ENCODE measurements at regions not wholly inside any gene's neighbourhood (a gene's known extent, or its start where the extent isn't known, plus 50 kb on each side); places are given as distances from the start of the nearest gene placed in this dataset.

GRCh38 chr10:88038268-88038667 is 174.8 kb downstream of the PTEN start:
- Histone ChIP-seq H3K9me3 (ENCODE audit: control extremely low read depth in 1 of 3, control insufficient read depth in 2 of 3, insufficient read depth in 1 of 3, low read length in 2 of 3) (peaks cover 0 to 4% (median 0%) of the 10 kb centered on the region in 3 donors), H3K4me2 (replicated peaks; ENCODE audit: low read depth, low read length, poor library complexity, severe bottlenecking) (no peak overlapping the region), H3K27ac (ENCODE audit: low read length in 2 of 2) (no peak overlapping the region), H3K9ac (ENCODE audit: low read length) (no peak overlapping the region), H3K79me2 (ENCODE audit: control insufficient read depth, insufficient read depth, low read length) (no peaks in the 10 kb centered on the region), H3K27me3 (replicated peaks in 1 of 4; ENCODE audit: control extremely low read depth in 1 of 4, control insufficient read depth in 3 of 4, insufficient read depth in 4 of 4, low read length in 3 of 4) (no peaks in the 10 kb centered on the region), H2AFZ (ENCODE audit: insufficient read depth, low read depth, low read length, poor library complexity, severe bottlenecking) (no peak overlapping the region), H3K36me3 (replicated peaks in 1 of 2; ENCODE audit: control extremely low read depth in 1 of 2, control insufficient read depth in 1 of 2, extremely low read depth in 1 of 2, insufficient read depth in 2 of 2, low read length in 1 of 2) (no peaks in the 10 kb centered on the region), H4K20me1 (ENCODE audit: control insufficient read depth, insufficient read depth, low read length, poor library complexity, severe bottlenecking) (no peaks in the 10 kb centered on the region), H3K4me1 (ENCODE audit: control insufficient read depth in 2 of 2, insufficient read depth in 2 of 2, low read length in 2 of 2) (no peaks in the 10 kb centered on the region), H3K4me3 (ENCODE audit: control extremely low read depth in 1 of 5, extremely low read depth in 1 of 5, insufficient read depth in 1 of 5, low read depth in 2 of 5, low read length in 4 of 5) (no peak overlapping the region)
- Mint-ChIP-seq H3K4me3 (no peak overlapping the region), H3K4me1 (peaks cover 6% of the 10 kb centered on the region), H3K27me3 (no peaks in the 10 kb centered on the region), H3K27ac (no peak overlapping the region), H3K9me3 (ENCODE audit: insufficient read depth) (no peaks in the 10 kb centered on the region)
- 100% methylated on average over 4 of the region's 4 CpGs for WGBS (ENCODE audit: insufficient coverage)
- ATAC-seq (ENCODE audit: low read depth) (no peak), DNase-seq (no peak)
- TF ChIP-seq CTCF (IDR thresholded peaks at IDR 0.05), result no peak
- no peak for TF ChIP-seq EZH2 (IDR thresholded peaks at IDR 0.05; ENCODE audit: borderline replicate concordance, insufficient read depth, low read depth, low read length, poor library complexity, severe bottlenecking)
- intact Hi-C loops (cut with micrococcal nuclease), result no loop called here
- ChIA-PET CTCF (no interaction called here), POLR2A (interaction anchor here (0.5 kb wide), 1 partner anchor 11 kb away, joined by 5 read pairs; no protein-coding TSS in a partner anchor)

- ATAC-seq (ENCODE audit: low read depth) (no peak), DNase-seq (no peak)
- intact Hi-C loops (cut with micrococcal nuclease), result no loop called here
- no peak overlapping the region for H3K27ac ChIP-seq (ENCODE audit: low read length in 2 of 2)
- no peak overlapping the region for H2AFZ ChIP-seq (ENCODE audit: insufficient read depth, low read depth, low read length, poor library complexity, severe bottlenecking)
- POLR2A ChIA-PET, result no interaction called here
- TF ChIP-seq EZH2 (IDR thresholded peaks at IDR 0.05; ENCODE audit: borderline replicate concordance, insufficient read depth, low read depth, low read length, poor library complexity, severe bottlenecking), result no peak
- no peak for TF ChIP-seq CTCF (IDR thresholded peaks at IDR 0.05)
- H3K4me3 Mint-ChIP-seq, result no peak overlapping the region
- no peaks in the 10 kb centered on the region for H3K9me3 ChIP-seq (ENCODE audit: control extremely low read depth in 1 of 3, control insufficient read depth in 2 of 3, insufficient read depth in 1 of 3, low read length in 2 of 3)
- H3K79me2 ChIP-seq (ENCODE audit: control insufficient read depth, insufficient read depth, low read length), result no peaks in the 10 kb centered on the region
- no peak overlapping the region for H3K9ac ChIP-seq (ENCODE audit: low read length)
- H3K4me1 Mint-ChIP-seq, result peaks cover 4% of the 10 kb centered on the region
- no peaks in the 10 kb centered on the region for H3K4me1 ChIP-seq (ENCODE audit: control insufficient read depth in 2 of 2, insufficient read depth in 2 of 2, low read length in 2 of 2)
- no peak overlapping the region for H3K4me3 ChIP-seq (ENCODE audit: control extremely low read depth in 1 of 5, extremely low read depth in 1 of 5, insufficient read depth in 1 of 5, low read depth in 2 of 5, low read length in 4 of 5)
- CTCF ChIA-PET, result no interaction called here
- 100% methylated on average over 3 of the region's 6 CpGs for WGBS (ENCODE audit: insufficient coverage)
- no peaks in the 10 kb centered on the region for H3K9me3 Mint-ChIP-seq (ENCODE audit: insufficient read depth)
- H3K27me3 ChIP-seq (replicated peaks in 1 of 4; ENCODE audit: control extremely low read depth in 1 of 4, control insufficient read depth in 3 of 4, insufficient read depth in 4 of 4, low read length in 3 of 4), result no peaks in the 10 kb centered on the region
- H4K20me1 ChIP-seq (ENCODE audit: control insufficient read depth, insufficient read depth, low read length, poor library complexity, severe bottlenecking), result no peaks in the 10 kb centered on the region
- H3K4me2 ChIP-seq (replicated peaks; ENCODE audit: low read depth, low read length, poor library complexity, severe bottlenecking), result no peak overlapping the region
- no peak overlapping the region for H3K27ac Mint-ChIP-seq
- no peaks in the 10 kb centered on the region for H3K27me3 Mint-ChIP-seq
- H3K36me3 ChIP-seq (replicated peaks in 1 of 2; ENCODE audit: control extremely low read depth in 1 of 2, control insufficient read depth in 1 of 2, extremely low read depth in 1 of 2, insufficient read depth in 2 of 2, low read length in 1 of 2), result no peaks in the 10 kb centered on the region
Measured at GRCh38 chr10:88039496-88040200, 176.2 kb downstream of the PTEN start.

Measured in B cell (primary cell).